ENCODE measurements at regions not wholly inside any gene's neighbourhood (a gene's known extent, or its start where the extent isn't known, plus 50 kb on each side); places are given as distances from the start of the nearest gene placed in this dataset.

GRCh38 chr4:179738822-179739221 lies 2296.6 kb upstream of the AGA start:
- no peak overlapping the region for H3K9ac ChIP-seq (ENCODE audit: insufficient read depth, low read length, poor library complexity, severe bottlenecking)
- peaks cover 5 to 9% (median 7%) of the 10 kb centered on the region in 7 donors for H3K9me3 Mint-ChIP-seq
- no peaks in the 10 kb centered on the region for H3K36me3 ChIP-seq (replicated peaks in 1 of 2; ENCODE audit: control insufficient read depth in 1 of 2, insufficient read depth in 2 of 2, low read length in 2 of 2)
- peaks cover 0 to under 1% (median 0%) of the 10 kb centered on the region in 3 donors for H3K27me3 Mint-ChIP-seq (ENCODE audit: low read depth in 3 of 3)
- H3K79me2 ChIP-seq (ENCODE audit: insufficient read depth, low read length), result no peaks in the 10 kb centered on the region
- no peaks in the 10 kb centered on the region for H3K36me3 Mint-ChIP-seq
- H2AFZ ChIP-seq (ENCODE audit: insufficient read depth, low read depth, low read length, poor library complexity, severe bottlenecking), result no peak overlapping the region
- H3K27ac Mint-ChIP-seq, result no peak overlapping the region
- no peaks in the 10 kb centered on the region for H3K27me3 ChIP-seq (ENCODE audit: control insufficient read depth in 2 of 2, insufficient read depth in 2 of 2, low read length in 2 of 2)
- no CpG with 5 or more reads among the region's 3 CpGs for WGBS (ENCODE audit: insufficient coverage)
- H3K4me1 ChIP-seq (ENCODE audit: control insufficient read depth in 1 of 2, insufficient read depth in 2 of 2, low read length in 2 of 2), result no peaks in the 10 kb centered on the region
- H4K20me1 ChIP-seq (ENCODE audit: insufficient read depth, low read length), result no peaks in the 10 kb centered on the region
- no peak for TF ChIP-seq CTCF (IDR thresholded peaks at IDR 0.05)
- intact Hi-C loops (cut with micrococcal nuclease), result no loop called here
- no peak overlapping the region for H3K27ac ChIP-seq (ENCODE audit: low read depth in 1 of 2, low read length in 2 of 2)
- peaks cover 0 to under 1% of the 10 kb centered on the region in 2 donors for H3K9me3 ChIP-seq (replicated peaks in 1 of 2; ENCODE audit: control insufficient read depth in 1 of 2, insufficient read depth in 1 of 2, low read length in 2 of 2)
- no peak for DNase-seq
- no peaks in the 10 kb centered on the region for H3K4me1 Mint-ChIP-seq
- no peak overlapping the region for H3K4me3 ChIP-seq (replicated peaks in 1 of 3; ENCODE audit: low read depth in 2 of 3, low read length in 3 of 3)
- H3K4me2 ChIP-seq (replicated peaks; ENCODE audit: extremely low read depth, low read length, poor library complexity, severe bottlenecking), result no peak overlapping the region
- H3K4me3 Mint-ChIP-seq, result no peak overlapping the region

DNA sequence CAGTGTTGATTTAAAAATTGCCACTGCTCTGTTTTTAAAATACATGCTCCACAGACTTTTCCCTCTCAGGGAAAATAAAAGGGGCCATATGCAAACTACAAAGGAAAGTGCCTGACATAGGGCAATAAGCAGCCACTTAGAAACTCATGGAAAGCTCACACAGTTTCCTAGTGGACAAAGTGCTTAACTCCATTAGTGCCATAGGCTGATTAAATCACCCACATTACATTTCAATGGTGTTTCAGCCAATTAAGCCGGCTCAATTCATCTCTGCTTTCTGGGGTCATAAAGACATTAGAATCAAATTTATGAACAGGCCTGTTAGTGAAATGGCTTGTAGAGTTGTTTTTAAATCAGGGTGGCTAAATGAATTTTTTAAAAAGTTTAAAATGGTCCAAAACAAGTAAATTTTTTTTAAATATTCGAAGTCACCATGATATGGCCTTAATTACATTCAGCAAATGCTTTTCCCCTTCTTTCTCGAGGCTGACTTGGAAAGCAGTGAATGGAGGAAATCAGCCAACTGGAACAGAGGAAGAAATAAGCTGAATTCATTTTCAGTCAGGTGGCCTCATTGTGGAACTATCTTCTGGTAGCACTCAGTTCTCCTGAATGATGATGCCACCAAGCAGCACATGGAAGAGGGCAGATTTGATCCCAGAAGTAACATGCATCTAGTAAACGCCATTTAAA lies 2305.1 kb upstream of the AGA start:
- WGBS (ENCODE audit: insufficient coverage), result no CpG with 5 or more reads among the region's 4 CpGs
- DNase-seq, result no peak
- Histone ChIP-seq H3K4me2 (replicated peaks; ENCODE audit: extremely low read depth, low read length, poor library complexity, severe bottlenecking) (no peak overlapping the region), H3K9ac (ENCODE audit: insufficient read depth, low read length, poor library complexity, severe bottlenecking) (no peak overlapping the region), H3K27me3 (ENCODE audit: control insufficient read depth in 2 of 2, insufficient read depth in 2 of 2, low read length in 2 of 2) (no peaks in the 10 kb centered on the region), H3K36me3 (replicated peaks in 1 of 2; ENCODE audit: control insufficient read depth in 1 of 2, insufficient read depth in 2 of 2, low read length in 2 of 2) (no peaks in the 10 kb centered on the region), H3K9me3 (replicated peaks in 1 of 2; ENCODE audit: control insufficient read depth in 1 of 2, insufficient read depth in 1 of 2, low read length in 2 of 2) (peaks cover 0 to 3% of the 10 kb centered on the region in 2 donors), H4K20me1 (ENCODE audit: insufficient read depth, low read length) (no peaks in the 10 kb centered on the region), H3K4me1 (ENCODE audit: control insufficient read depth in 1 of 2, insufficient read depth in 2 of 2, low read length in 2 of 2) (no peaks in the 10 kb centered on the region), H3K27ac (ENCODE audit: low read depth in 1 of 2, low read length in 2 of 2) (no peak overlapping the region), H3K79me2 (ENCODE audit: insufficient read depth, low read length) (no peaks in the 10 kb centered on the region), H2AFZ (ENCODE audit: insufficient read depth, low read depth, low read length, poor library complexity, severe bottlenecking) (no peak overlapping the region), H3K4me3 (replicated peaks in 1 of 3; ENCODE audit: low read depth in 2 of 3, low read length in 3 of 3) (no peak overlapping the region)
- no peak for TF ChIP-seq CTCF (IDR thresholded peaks at IDR 0.05)
- peaks cover 0 to 7% (median 2%) of the 10 kb centered on the region in 7 donors for H3K9me3 Mint-ChIP-seq
- no peak overlapping the region for H3K27ac Mint-ChIP-seq
- H3K4me1 Mint-ChIP-seq, result no peaks in the 10 kb centered on the region
- H3K4me3 Mint-ChIP-seq, result no peak overlapping the region
- H3K36me3 Mint-ChIP-seq, result no peaks in the 10 kb centered on the region
- no peaks in the 10 kb centered on the region for H3K27me3 Mint-ChIP-seq (ENCODE audit: low read depth in 3 of 3)
- intact Hi-C loops (cut with micrococcal nuclease), result no loop called here

All from CD14-positive monocyte (primary cell).